ENCODE measurements at regions not wholly inside any gene's neighbourhood (a gene's known extent, or its start where the extent isn't known, plus 50 kb on each side); places are given as distances from the start of the nearest gene placed in this dataset.

DNA sequence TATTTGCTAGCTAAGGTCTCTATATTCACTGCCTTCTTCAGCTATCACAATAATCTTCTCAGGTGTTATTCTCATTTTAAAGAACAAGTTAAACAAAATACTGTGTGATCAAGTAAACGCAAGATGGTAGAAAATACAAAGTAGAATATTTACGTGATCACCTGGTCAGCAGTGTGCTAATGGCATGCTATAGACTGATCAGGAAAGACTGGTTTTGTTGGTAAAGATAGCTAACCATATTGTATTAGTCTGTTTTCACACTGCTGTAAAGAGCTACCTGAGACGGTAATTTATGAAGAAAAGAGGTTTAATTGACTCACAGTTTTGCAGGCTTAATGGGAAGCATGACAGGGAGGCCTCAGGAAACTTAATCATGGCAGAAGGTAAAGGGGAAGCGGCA lies 50.4 kb downstream of the ZBTB38 start:
- intact Hi-C loops (cut with DNase I; ENCODE audit: low total_unique reads), result no loop called here
- no peak for TF ChIP-seq POLR2A (IDR thresholded peaks at IDR 0.05)
- TF ChIP-seq, protein P1, sequence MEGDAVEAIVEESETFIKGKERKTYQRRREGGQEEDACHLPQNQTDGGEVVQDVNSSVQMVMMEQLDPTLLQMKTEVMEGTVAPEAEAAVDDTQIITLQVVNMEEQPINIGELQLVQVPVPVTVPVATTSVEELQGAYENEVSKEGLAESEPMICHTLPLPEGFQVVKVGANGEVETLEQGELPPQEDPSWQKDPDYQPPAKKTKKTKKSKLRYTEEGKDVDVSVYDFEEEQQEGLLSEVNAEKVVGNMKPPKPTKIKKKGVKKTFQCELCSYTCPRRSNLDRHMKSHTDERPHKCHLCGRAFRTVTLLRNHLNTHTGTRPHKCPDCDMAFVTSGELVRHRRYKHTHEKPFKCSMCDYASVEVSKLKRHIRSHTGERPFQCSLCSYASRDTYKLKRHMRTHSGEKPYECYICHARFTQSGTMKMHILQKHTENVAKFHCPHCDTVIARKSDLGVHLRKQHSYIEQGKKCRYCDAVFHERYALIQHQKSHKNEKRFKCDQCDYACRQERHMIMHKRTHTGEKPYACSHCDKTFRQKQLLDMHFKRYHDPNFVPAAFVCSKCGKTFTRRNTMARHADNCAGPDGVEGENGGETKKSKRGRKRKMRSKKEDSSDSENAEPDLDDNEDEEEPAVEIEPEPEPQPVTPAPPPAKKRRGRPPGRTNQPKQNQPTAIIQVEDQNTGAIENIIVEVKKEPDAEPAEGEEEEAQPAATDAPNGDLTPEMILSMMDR (IDR thresholded peaks at IDR 0.05), result no peak
- peaks cover 14 to 43% of the 10 kb centered on the region in 2 donors for H3K4me1 ChIP-seq
- H3K4me3 ChIP-seq, result no peak overlapping the region
- no peak for DNase-seq
- H3K36me3 ChIP-seq, result no peaks in the 10 kb centered on the region
- H3K27me3 ChIP-seq, result no peaks in the 10 kb centered on the region
- H3K27ac ChIP-seq, result peak overlapping the region in 1 of 2 donors; percentile 100
- no peaks in the 10 kb centered on the region for H3K9me3 ChIP-seq

DNA sequence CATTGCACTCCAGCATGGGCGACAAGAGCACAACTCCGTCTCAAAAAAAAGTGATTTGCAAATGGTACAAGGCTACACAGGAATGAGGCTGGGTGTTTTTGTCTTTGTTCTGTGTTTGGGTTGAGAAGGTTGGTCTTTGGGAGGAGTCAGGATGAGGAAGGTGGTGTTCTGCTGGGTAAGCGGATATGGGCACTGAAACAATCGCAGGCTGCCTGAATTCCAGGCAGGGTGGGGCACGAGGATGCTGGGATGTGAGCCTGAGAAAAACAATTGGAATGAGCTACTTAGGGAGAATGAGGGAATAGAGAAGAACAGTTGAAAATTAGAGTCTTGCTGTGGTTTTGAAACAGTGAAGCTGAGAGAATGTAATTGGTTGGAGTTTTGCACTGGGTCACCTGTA lies 51.6 kb downstream of the ZBTB38 start:
- Histone ChIP-seq H3K27me3 (no peaks in the 10 kb centered on the region), H3K9me3 (no peaks in the 10 kb centered on the region), H3K4me1 (peaks cover 14 to 33% of the 10 kb centered on the region in 2 donors), H3K27ac (peak overlapping the region; percentile 45 to 100), H3K36me3 (no peaks in the 10 kb centered on the region), H3K4me3 (no peak overlapping the region)
- DNase-seq, result no peak
- intact Hi-C loops (cut with DNase I; ENCODE audit: low total_unique reads), result no loop called here
- no peak for TF ChIP-seq POLR2A (IDR thresholded peaks at IDR 0.05)
- TF ChIP-seq, protein P1 (IDR thresholded peaks at IDR 0.05), result no peak

DNA sequence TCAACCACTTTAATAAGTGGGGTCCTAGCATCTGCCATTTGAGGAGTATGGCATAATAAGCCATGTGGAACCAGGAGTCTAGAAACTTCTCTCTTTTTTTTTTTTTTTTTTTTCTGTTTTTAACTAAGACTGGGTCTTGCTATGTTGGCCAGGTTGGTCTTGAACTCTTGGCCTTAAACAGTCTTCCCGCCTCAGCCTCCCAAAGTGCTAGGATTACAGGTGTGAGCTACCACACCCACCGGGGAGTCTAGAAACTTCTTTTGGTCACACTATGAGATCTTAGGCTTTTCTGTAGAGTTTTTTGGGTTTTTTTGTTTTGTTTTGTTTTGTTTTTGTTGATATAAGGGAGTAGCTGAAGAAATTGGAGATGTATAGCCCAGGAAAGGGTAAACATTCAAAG lies 52.9 kb downstream of the ZBTB38 start:
- no peaks in the 10 kb centered on the region for H3K27me3 ChIP-seq
- H3K36me3 ChIP-seq, result no peaks in the 10 kb centered on the region
- TF ChIP-seq, protein P1 (IDR thresholded peaks at IDR 0.05), result no peak
- TF ChIP-seq POLR2A (IDR thresholded peaks at IDR 0.05), result no peak
- H3K4me1 ChIP-seq, result peaks cover 20 to 31% of the 10 kb centered on the region in 2 donors
- H3K4me3 ChIP-seq, result no peak overlapping the region
- no peak for DNase-seq
- H3K27ac ChIP-seq, result peak overlapping the region; percentile 71 to 100
- intact Hi-C loops (cut with DNase I; ENCODE audit: low total_unique reads), result no loop called here
- H3K9me3 ChIP-seq, result no peaks in the 10 kb centered on the region

DNA sequence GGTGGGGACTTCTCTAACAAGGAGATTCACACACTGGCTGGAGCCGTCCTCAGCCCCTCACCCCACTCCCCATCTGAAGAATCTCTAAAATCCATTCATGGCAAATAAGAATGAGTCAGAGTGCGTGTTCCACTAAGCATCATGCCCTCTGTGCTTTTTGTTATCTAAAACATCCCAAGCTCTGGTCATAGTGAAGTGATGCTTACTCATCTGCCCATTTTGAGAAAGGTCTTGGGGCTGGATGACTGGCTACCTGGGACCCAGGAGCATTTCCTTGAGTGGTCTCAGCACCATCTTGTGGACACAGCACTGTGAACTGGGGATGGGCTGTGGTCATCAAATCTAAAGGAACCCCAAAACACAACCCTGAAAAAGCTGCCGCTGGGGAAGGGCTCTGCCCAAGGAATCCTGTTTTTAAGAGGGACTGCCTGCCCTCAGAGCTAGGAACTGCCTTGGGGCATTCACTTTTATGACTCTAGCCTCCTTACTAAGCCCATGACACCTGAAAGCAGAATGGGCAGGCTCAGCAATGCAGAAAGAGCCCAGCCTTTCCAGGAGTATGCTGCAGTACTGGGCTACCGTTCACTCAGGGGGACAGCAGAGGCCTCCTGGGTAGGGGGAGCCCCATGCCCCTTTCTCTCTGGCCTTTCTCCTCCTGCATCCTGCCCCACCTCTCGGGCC lies 53.5 kb downstream of the ZBTB38 start:
- TF ChIP-seq POLR2A (IDR thresholded peaks at IDR 0.05), result no peak
- Histone ChIP-seq H3K27ac (peak overlapping the region; percentile 71 to 100), H3K4me3 (no peak overlapping the region), H3K27me3 (no peaks in the 10 kb centered on the region), H3K9me3 (no peaks in the 10 kb centered on the region), H3K4me1 (peaks cover 19 to 31% of the 10 kb centered on the region in 2 donors), H3K36me3 (no peaks in the 10 kb centered on the region)
- no peak for DNase-seq
- intact Hi-C loops (cut with DNase I; ENCODE audit: low total_unique reads), result no loop called here

DNA sequence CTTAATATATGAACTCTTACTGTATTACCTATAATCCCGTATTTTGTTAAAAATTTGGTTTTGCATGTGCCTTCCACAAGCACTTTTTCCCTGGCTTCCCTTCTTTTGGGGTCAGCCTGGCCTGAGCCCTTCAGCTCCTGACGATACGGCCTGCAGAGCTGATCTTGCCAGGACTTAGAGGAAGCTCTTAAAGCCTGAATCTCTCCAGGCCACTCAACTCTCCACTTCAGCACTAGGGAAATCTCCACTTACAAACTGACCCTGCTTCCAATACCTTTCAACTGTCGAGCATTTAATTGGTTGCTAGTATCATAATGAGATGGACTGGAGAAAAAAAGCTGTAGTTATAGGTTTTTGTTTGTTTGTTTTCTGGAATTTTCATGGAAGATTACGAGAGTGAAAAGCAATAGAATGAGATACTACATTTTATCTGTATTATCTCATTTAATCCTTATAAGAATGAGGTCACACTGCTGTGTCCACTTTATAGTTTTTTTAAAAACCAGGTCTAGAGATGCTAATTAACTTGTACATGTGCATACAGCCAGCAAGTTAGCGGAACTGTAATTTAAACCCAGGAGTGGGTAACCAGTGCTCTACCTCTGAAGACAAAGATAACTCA lies 54.8 kb downstream of the ZBTB38 start:
- Histone ChIP-seq H3K36me3 (no peaks in the 10 kb centered on the region), H3K27ac (peak overlapping the region; percentile 71 to 100), H3K4me1 (peaks cover 26 to 41% of the 10 kb centered on the region in 2 donors), H3K27me3 (no peaks in the 10 kb centered on the region), H3K4me3 (no peak overlapping the region), H3K9me3 (no peaks in the 10 kb centered on the region)
- no peak for DNase-seq
- TF ChIP-seq POLR2A (IDR thresholded peaks at IDR 0.05), result no peak
- TF ChIP-seq, protein P1 (IDR thresholded peaks at IDR 0.05), result no peak
- intact Hi-C loops (cut with DNase I; ENCODE audit: low total_unique reads), result no loop called here
